ENCODE measurements at regions not wholly inside any gene's neighbourhood (a gene's known extent, or its start where the extent isn't known, plus 50 kb on each side); places are given as distances from the start of the nearest gene placed in this dataset.

- H3K36me3 ChIP-seq: no peaks in the 10 kb centered on the region
- no peak overlapping the region for H3K4me3 ChIP-seq
- TF ChIP-seq POLR2AphosphoS5 (IDR thresholded peaks at IDR 0.05) (no peak), POLR2A (IDR thresholded peaks at IDR 0.05; ENCODE audit: low read depth) (no peak), EP300 (IDR thresholded peaks at IDR 0.05) (no peak), CTCF (IDR thresholded peaks at IDR 0.05) (no peak)
- DNase-seq (ENCODE audit: extremely low spot score): no peak
- intact Hi-C loops (cut with DNase I): no loop called here
- WGBS: 84% methylated on average over 21 of the region's 22 CpGs
- H3K27ac ChIP-seq (replicated peaks in 1 of 4): no peak overlapping the region
- H3K27me3 ChIP-seq: peaks cover 0 to 42% (median 2%) of the 10 kb centered on the region in 4 donors
- H3K4me1 ChIP-seq: peaks cover 0 to 17% (median 11%) of the 10 kb centered on the region in 4 donors
- H3K9me3 ChIP-seq: no peaks in the 10 kb centered on the region
Measured at GRCh38 chr6:169934699-169935347, 183.4 kb downstream of the ERMARD start.

- DNase-seq (ENCODE audit: extremely low spot score): peak; percentile 80
- TF ChIP-seq EP300 (IDR thresholded peaks at IDR 0.05): no peak
- TF ChIP-seq POLR2AphosphoS5 (IDR thresholded peaks at IDR 0.05): peak; percentile 54 to 59
- 67% methylated on average over 34 of the region's 37 CpGs for WGBS
- Histone ChIP-seq H3K4me1 (peaks cover 0 to 17% (median 11%) of the 10 kb centered on the region in 4 donors), H3K4me3 (no peak overlapping the region), H3K9me3 (no peaks in the 10 kb centered on the region), H3K27me3 (peaks cover 0 to 34% (median 2%) of the 10 kb centered on the region in 4 donors), H3K36me3 (no peaks in the 10 kb centered on the region), H3K27ac (replicated peaks in 1 of 4) (peak overlapping the region in 2 of 4 donors; percentile 17 to 46)
- intact Hi-C loops (cut with DNase I): no loop called here
Measured at GRCh38 chr6:169933839-169934698, 182.6 kb downstream of the ERMARD start.

- Histone ChIP-seq H3K4me1 (peaks cover 0 to 17% (median 11%) of the 10 kb centered on the region in 4 donors), H3K27me3 (peaks cover 0 to 27% (median 2%) of the 10 kb centered on the region in 4 donors), H3K9me3 (no peaks in the 10 kb centered on the region), H3K36me3 (no peaks in the 10 kb centered on the region), H3K27ac (replicated peaks in 1 of 4) (no peak overlapping the region), H3K4me3 (no peak overlapping the region)
- 83% methylated on average over 17 of the region's 17 CpGs for WGBS
- TF ChIP-seq EP300 (IDR thresholded peaks at IDR 0.05) (no peak), POLR2A (IDR thresholded peaks at IDR 0.05; ENCODE audit: low read depth) (no peak), CTCF (IDR thresholded peaks at IDR 0.05) (no peak), POLR2AphosphoS5 (IDR thresholded peaks at IDR 0.05) (no peak)
- DNase-seq (ENCODE audit: extremely low spot score): peak; percentile 87
- intact Hi-C loops (cut with DNase I): no loop called here
Measured at GRCh38 chr6:169933251-169933821, 181.9 kb downstream of the ERMARD start.

DNA sequence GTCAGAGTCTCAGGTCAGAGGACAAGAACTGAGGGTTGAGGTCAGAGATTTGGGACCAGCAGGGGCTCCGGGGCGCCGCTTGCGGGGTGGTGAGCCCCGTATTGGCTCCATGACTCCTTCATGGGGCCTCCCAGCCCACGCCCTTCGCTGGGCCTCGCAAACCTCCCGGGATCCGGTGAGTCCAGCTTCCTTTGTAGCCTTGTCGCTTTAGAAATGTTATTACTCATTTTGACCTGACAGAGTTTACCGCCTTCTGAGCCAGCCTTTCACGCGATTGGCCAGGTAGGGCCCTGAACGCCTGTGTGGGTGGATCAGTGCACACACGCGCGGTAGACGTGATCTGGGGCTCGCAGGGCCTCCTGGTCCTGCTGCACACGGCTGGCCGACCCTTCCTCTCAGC lies 181.1 kb downstream of the ERMARD start:
- H3K27me3 ChIP-seq: peaks cover 0 to 19% (median 0%) of the 10 kb centered on the region in 4 donors
- no peaks in the 10 kb centered on the region for H3K36me3 ChIP-seq
- H3K9me3 ChIP-seq: no peaks in the 10 kb centered on the region
- H3K27ac ChIP-seq (replicated peaks in 1 of 4): no peak overlapping the region
- peaks cover 0 to 17% (median 11%) of the 10 kb centered on the region in 4 donors for H3K4me1 ChIP-seq
- WGBS: 89% methylated on average over 19 of the region's 22 CpGs
- intact Hi-C loops (cut with DNase I): no loop called here
- DNase-seq (ENCODE audit: extremely low spot score): peak; percentile 87
- no peak overlapping the region for H3K4me3 ChIP-seq
- TF ChIP-seq EP300 (IDR thresholded peaks at IDR 0.05): no peak

- TF ChIP-seq POLR2A (IDR thresholded peaks at IDR 0.05; ENCODE audit: low read depth): no peak
- TF ChIP-seq POLR2AphosphoS5 (IDR thresholded peaks at IDR 0.05): no peak
- TF ChIP-seq EP300 (IDR thresholded peaks at IDR 0.05): no peak
- no peak for TF ChIP-seq CTCF (IDR thresholded peaks at IDR 0.05)
- peaks cover 0 to 12% (median 0%) of the 10 kb centered on the region in 4 donors for H3K27me3 ChIP-seq
- intact Hi-C loops (cut with DNase I): no loop called here
- H3K36me3 ChIP-seq: no peaks in the 10 kb centered on the region
- no peaks in the 10 kb centered on the region for H3K9me3 ChIP-seq
- no peak overlapping the region for H3K4me3 ChIP-seq
- peaks cover 0 to 17% (median 11%) of the 10 kb centered on the region in 4 donors for H3K4me1 ChIP-seq
- H3K27ac ChIP-seq (replicated peaks in 1 of 4): no peak overlapping the region
- WGBS: 70% methylated on average over 11 of the region's 11 CpGs
- DNase-seq (ENCODE audit: extremely low spot score): peak; percentile 77
Measured at GRCh38 chr6:169931261-169931660, 179.8 kb downstream of the ERMARD start.

All from esophagus muscularis mucosa (tissue), 4 donors.